GM18870 (cell line): ENCODE measurements at regions not wholly inside any gene's neighbourhood (a gene's known extent, or its start where the extent isn't known, plus 50 kb on each side); places are given as distances from the start of the nearest gene placed in this dataset.
"Not testable (repeated sequence)": the region's sequence is repeated elsewhere in the genome, so short reads cannot be mapped to it uniquely, and the experiment has no call there.

ENCODE experiments used
- ATAC-seq: cut with Tn5 transposase; IDR thresholded peaks from one replicate; pipeline ENCODE4 v1.9.1; 2021; ENCODE audit warnings: moderate library complexity; ENCODE audit not compliant: unreplicated experiment

DNA sequence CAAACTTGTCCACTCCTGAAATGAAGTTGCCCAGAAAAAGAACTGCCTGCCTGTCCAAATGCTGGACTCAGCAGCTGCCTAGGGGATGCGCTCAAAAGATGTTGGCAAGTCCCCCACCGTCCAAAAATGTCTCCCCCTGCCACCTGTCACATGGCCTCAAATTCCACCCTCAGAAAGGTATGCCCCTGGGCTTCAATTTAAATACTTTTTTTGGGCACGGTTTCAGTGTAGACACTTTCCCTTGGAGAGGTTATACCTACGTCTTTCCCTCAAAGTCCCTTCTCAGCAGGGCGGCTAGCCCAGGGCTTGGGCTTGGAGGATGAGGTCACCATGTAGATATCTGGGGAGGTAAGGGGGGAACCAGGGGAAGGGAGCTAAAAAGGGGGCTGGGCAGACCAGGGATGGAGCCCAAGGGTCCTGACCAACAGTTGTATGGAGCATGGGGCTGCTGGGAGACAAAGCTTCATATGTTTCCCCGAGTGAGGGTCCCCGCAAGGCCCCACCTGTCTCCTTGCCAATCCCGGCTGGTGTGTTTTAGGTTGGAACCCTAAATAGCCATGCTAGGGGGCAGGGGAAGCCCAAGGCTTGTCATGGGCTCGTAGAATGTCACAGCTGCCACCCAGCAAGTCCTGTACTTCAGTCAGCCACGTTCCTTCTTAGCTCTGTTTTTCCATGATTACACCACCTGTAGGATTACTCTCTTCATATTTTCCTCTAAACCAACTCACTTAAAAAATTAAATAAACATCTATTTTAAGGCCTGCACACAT is 131.2 kb upstream of the TBX3 start:
- ATAC-seq: no peak

DNA sequence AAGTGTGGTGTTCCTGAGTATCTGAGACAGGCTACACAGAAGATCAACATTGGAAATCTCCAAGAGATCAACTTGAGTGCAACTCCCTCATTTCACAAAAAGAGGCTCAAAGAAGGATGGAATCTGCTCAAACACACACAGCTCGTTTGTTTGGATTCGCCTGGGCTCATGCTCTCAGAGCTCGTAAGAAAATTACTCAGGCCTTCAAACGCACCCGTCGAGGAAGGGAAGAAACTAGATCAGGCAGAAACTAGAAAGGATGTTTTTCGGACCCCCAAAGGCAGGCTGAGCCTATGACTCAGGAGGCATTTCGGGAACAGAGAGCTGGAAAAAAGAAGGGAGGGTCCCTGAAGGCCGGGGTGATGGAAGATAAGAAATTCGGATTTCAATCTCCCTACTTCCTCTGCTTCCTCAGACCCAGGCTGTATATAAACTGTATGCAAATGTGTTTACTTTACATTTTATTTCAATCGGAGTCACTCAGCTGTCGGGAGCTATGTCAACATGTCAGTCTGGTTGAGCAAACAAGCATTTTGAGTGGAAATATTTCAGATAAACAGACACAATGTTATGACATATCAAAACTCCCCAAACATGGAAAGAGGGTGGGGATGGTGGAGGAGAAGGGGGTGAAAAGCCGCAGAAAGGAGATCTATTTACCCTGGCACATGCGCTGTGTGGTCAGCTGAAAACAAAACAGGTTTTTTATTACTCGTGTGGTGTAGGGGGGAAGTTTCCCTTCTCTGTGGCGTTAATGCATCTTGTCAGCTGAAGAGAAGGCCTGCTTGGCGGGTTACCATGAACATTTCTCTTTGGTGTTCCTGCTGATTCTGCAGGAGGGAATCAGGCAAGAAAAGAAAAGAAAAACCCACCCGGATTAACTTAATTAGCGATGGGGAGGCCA is 129.1 kb upstream of the TBX3 start:
- no peak for ATAC-seq

DNA sequence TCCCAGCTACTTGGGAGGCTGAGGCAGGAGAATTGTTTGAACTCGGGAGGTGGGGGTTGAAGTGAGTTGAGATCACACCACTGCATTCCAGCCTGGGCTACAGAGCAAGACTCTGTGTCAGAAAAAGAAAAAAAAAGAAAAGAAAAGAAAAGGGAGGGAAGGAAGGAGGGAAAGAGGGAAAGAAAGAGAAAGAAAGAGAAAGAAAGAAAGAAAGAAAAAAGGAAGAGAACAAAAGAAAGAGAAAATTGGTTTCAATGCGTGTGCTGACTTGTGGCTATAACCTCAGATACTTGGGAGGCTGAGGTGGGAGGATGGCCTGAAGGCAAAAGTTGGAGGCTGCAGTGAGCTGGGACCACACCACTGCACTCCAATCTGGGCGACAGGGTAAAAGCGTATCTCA is 128.4 kb upstream of the TBX3 start:
- ATAC-seq: no peak

DNA sequence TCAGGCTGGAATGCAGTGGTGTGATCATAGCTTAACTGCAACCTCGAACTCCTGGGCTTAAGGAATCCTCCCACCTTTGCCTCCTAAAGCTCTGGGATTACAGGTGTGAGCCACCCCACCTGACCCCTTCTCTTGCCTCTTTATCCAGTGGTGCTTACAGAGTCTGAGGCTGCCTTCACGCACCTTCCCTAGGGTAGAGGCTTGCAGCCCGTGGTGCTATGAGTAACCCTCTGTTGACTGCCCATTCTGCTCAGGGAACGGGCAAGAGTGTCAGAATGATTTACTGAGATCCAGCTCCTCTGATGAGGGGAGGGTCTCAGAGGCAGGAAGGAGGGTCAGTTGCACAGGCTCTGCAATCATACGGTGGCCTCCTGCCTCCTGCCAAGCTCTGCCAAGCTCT is 125.1 kb upstream of the TBX3 start:
- ATAC-seq: no peak

GRCh38 chr12:114801381-114801780 is 117.4 kb upstream of the TBX3 start:
- not testable (repeated sequence) for ATAC-seq

- not testable (repeated sequence) for ATAC-seq
Observed at GRCh38 chr12:114800566-114800965, 116.6 kb upstream of the TBX3 start.

- ATAC-seq: no peak
Observed at GRCh38 chr12:114799574-114800487, 115.9 kb upstream of the TBX3 start.

DNA sequence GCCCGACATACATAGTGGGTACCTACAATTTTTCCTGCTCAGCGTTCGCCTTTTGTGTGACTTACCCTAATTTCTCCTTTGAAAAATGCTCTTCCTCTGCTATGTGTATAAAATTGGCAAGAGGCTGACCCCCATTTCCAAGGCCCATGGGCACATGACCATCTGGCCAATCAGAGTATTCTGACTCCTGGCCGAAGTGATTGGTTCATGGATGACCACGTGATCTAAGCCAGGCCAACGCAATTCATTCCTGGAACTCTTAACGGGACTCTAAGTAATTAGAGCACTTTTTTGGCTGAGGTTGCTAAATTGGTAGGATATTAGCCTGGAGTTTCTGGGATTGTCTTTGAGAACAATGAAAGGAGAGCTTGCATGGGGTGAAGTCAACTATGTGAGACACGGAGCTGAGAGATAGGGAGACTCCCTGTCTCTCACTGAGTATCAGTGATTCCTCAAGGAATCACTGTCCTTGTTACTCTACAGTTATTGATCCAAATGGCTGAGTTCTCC is 110.1 kb upstream of the TBX3 start:
- ATAC-seq: no peak

DNA sequence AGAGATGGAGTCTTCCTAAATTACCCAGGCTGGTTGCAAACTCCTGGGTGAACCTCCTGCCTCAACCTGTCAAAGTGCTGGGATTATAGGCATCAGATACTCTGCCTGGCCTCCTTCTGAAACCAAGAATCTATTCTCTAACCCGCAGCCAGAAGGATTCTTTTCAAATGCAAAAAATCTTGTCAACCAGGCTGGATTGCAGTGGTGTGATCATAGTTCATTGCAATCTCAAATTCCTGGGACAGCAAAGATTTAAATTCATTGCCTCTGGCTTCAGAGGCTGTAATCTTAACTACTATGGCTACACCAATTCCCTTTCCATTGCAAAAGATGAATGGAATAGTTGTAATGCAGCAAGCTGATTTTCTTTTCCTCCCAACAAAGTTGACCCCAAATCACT is 106.3 kb upstream of the TBX3 start:
- ATAC-seq: no peak

DNA sequence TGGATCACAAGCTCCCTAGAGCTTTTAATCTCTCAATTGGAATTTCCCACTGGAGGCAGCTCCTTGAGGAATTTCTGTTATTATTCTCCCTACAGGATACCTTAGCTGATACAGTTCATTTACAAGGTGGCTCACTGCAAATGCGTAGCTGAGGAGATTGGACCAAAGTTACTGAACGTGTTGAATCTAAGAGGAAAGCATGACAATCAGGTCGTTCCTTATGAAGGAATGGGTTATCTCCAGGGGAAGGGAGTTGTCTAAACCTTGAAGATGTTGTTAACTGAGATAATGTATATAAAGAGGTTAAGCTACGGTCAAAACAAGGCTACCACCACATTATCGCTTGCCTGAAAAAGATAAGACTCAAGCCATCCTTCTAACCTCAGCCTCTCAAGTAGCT is 105.8 kb upstream of the TBX3 start:
- ATAC-seq: no peak

DNA sequence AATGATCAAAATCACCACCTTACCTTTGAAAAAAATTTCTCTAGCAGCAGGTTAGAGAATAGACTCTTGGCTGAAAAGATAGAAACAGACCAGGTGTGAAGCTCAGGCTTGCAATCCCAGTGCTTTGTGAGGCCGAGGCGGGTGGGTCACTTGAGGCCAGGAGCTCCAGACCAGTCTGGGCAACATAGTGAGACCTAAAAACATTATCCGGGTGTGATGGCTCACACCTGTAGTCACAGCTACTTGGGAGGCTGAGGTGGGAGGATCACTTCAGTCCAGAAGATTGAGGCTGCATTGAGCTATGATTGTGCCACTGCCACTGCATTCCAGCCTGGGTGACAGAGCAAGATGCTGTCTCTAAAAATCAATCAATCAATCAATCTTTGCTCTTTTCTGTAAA is 105.3 kb upstream of the TBX3 start:
- no peak for ATAC-seq

- no peak for ATAC-seq
Observed at GRCh38 chr12:114784526-114784925, 100.6 kb upstream of the TBX3 start.

GRCh38 chr12:114783089-114783618 is 99.2 kb upstream of the TBX3 start:
- ATAC-seq: no peak

DNA sequence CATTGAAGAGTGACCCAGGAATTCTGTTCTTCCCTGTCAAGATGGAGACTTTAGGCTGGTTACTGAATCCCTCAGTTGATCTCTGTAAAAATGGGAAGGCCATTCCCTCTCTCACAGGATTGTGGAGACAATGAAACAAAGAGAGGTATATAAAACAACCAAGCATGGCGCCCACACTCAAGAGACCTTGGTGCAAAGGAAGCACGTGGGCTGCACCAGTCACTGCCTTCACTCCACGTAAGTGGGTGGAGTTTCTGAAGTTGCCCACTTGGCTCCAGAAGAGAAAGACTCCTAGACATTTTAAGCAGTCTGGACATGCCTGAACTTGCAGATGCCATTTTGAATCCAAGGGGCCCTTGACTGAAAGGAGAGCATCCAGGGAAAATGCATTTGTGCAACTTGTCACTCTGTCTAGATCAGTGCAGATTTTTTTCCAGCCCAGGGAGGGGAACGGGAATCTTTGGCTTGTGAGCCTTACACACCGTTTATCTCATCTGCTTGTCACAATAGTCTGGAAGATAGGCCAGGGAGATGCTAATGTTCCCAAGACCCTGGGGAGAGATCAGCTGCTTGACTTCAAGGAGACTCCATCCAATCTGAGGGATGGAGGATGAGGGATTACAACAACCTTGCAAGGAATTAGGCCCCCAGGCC is 96.9 kb upstream of the TBX3 start:
- no peak for ATAC-seq

GRCh38 chr12:114779647-114780046 is 95.7 kb upstream of the TBX3 start:
- no peak for ATAC-seq

GRCh38 chr12:114779186-114779585 is 95.2 kb upstream of the TBX3 start:
- no peak for ATAC-seq

- ATAC-seq: no peak
Observed at GRCh38 chr12:114776731-114777442, 92.9 kb upstream of the TBX3 start.

DNA sequence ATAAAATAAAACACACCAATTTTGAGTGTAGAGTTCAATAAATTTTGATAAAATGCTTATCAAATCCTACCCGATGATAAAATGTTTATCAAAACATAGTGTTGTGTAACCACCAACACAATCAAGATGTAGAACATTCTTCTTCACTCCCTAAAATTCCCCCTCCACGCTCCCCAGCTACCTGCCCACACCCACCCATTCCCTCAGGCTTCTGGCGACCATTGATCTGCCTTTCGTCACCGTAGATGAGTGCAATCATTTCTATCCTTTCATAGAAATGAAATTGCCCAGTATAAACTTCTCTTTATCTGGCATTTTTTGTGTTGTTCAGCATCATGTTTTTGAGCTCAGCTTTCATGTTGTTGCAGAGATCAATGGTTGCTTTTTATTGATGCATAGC is 90.7 kb upstream of the TBX3 start:
- ATAC-seq: no peak

GRCh38 chr12:114774197-114774596 is 90.2 kb upstream of the TBX3 start:
- no peak for ATAC-seq

DNA sequence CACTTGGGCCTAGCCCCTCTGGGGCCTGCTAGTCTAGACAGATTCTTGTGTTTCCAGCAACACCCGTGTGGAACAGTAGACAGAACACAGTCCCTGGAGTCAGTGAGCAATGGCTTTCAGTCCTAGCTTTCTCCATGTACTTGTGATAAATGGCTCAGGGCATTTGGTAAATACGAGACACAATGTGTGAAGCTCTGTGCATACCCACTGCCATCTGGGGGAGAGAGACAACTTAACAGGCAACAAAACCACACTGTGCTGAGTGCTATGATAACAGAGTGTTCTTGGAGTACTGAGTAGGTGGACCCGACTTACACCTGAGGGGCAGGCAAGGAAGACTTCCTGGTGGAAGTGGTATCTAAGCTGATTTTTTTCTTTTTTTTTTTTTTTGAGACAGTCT is 86.3 kb upstream of the TBX3 start:
- no peak for ATAC-seq
